ENCODE measurements at regions not wholly inside any gene's neighbourhood (a gene's known extent, or its start where the extent isn't known, plus 50 kb on each side); places are given as distances from the start of the nearest gene placed in this dataset.
"Not testable (repeated sequence)": the region's sequence is repeated elsewhere in the genome, so short reads cannot be mapped to it uniquely, and the experiment has no call there.

- Histone ChIP-seq H3K36me3 (ENCODE audit: control insufficient read depth, insufficient read depth, low read length) (no peaks in the 10 kb centered on the region), H3K4me3 (ENCODE audit: low read depth, low read length) (no peak overlapping the region), H3K27ac (ENCODE audit: insufficient read depth, low read length, poor library complexity, severe bottlenecking) (no peak overlapping the region), H3K9me3 (ENCODE audit: control insufficient read depth in 2 of 2, low read length in 2 of 2) (no peaks in the 10 kb centered on the region), H3K27me3 (ENCODE audit: control insufficient read depth, insufficient read depth, low read length) (no peaks in the 10 kb centered on the region), H3K4me1 (ENCODE audit: control insufficient read depth, insufficient read depth, low read length, poor library complexity, severe bottlenecking) (no peaks in the 10 kb centered on the region)
- ATAC-seq (ENCODE audit: low read depth in 2 of 2) (no peak), DNase-seq (no peak)
- Mint-ChIP-seq H3K36me3 (no peaks in the 10 kb centered on the region), H3K27ac (no peak overlapping the region), H3K27me3 (no peaks in the 10 kb centered on the region), H3K9me3 (peaks cover 0 to 14% (median 0%) of the 10 kb centered on the region in 7 donors), H3K4me1 (no peaks in the 10 kb centered on the region), H3K4me3 (no peak overlapping the region)
Measured at GRCh38 chr4:44978020-44978419, 251.7 kb upstream of the GNPDA2 start.

GRCh38 chr4:44965435-44966095 is 239.2 kb upstream of the GNPDA2 start:
- no peaks in the 10 kb centered on the region for H3K27me3 Mint-ChIP-seq
- no peaks in the 10 kb centered on the region for H3K4me1 Mint-ChIP-seq
- DNase-seq (no peak), ATAC-seq (ENCODE audit: low read depth in 2 of 2) (no peak)
- Histone ChIP-seq H3K9me3 (ENCODE audit: control insufficient read depth in 2 of 2, low read length in 2 of 2) (no peaks in the 10 kb centered on the region), H3K27me3 (ENCODE audit: control insufficient read depth, insufficient read depth, low read length) (no peaks in the 10 kb centered on the region), H3K27ac (ENCODE audit: insufficient read depth, low read length, poor library complexity, severe bottlenecking) (no peak overlapping the region), H3K36me3 (ENCODE audit: control insufficient read depth, insufficient read depth, low read length) (no peaks in the 10 kb centered on the region), H3K4me1 (ENCODE audit: control insufficient read depth, insufficient read depth, low read length, poor library complexity, severe bottlenecking) (no peaks in the 10 kb centered on the region), H3K4me3 (ENCODE audit: low read depth, low read length) (no peak overlapping the region)
- no peak overlapping the region for H3K27ac Mint-ChIP-seq
- H3K9me3 Mint-ChIP-seq: peaks cover 0 to 16% (median 7%) of the 10 kb centered on the region in 7 donors
- H3K36me3 Mint-ChIP-seq: no peaks in the 10 kb centered on the region
- H3K4me3 Mint-ChIP-seq: no peak overlapping the region

GRCh38 chr4:44964086-44964485 is 237.7 kb upstream of the GNPDA2 start:
- not testable (repeated sequence) for H3K4me3 ChIP-seq (ENCODE audit: low read depth, low read length); H3K27me3 ChIP-seq (ENCODE audit: control insufficient read depth, insufficient read depth, low read length); H3K36me3 ChIP-seq (ENCODE audit: control insufficient read depth, insufficient read depth, low read length); H3K9me3 ChIP-seq (ENCODE audit: control insufficient read depth in 2 of 2, low read length in 2 of 2); H3K4me3 Mint-ChIP-seq; H3K27me3 Mint-ChIP-seq; H3K36me3 Mint-ChIP-seq; DNase-seq; ATAC-seq (ENCODE audit: low read depth in 2 of 2); H3K27ac ChIP-seq (ENCODE audit: insufficient read depth, low read length, poor library complexity, severe bottlenecking); H3K4me1 ChIP-seq (ENCODE audit: control insufficient read depth, insufficient read depth, low read length, poor library complexity, severe bottlenecking); H3K27ac Mint-ChIP-seq; H3K4me1 Mint-ChIP-seq
- peaks cover 0 to 23% (median 8%) of the 10 kb centered on the region in 7 donors for H3K9me3 Mint-ChIP-seq

GRCh38 chr4:44961001-44961755 is 234.8 kb upstream of the GNPDA2 start:
- no peaks in the 10 kb centered on the region for H3K4me1 ChIP-seq (ENCODE audit: control insufficient read depth, insufficient read depth, low read length, poor library complexity, severe bottlenecking)

GRCh38 chr4:44931720-44932119 is 205.4 kb upstream of the GNPDA2 start:
- Mint-ChIP-seq H3K36me3 (no peaks in the 10 kb centered on the region), H3K4me1 (no peaks in the 10 kb centered on the region), H3K9me3 (peaks cover 0 to 7% (median 0%) of the 10 kb centered on the region in 7 donors), H3K4me3 (no peak overlapping the region), H3K27me3 (no peaks in the 10 kb centered on the region), H3K27ac (no peak overlapping the region)
- Histone ChIP-seq H3K27ac (ENCODE audit: insufficient read depth, low read length, poor library complexity, severe bottlenecking) (no peak overlapping the region), H3K27me3 (ENCODE audit: control insufficient read depth, insufficient read depth, low read length) (no peaks in the 10 kb centered on the region), H3K4me1 (ENCODE audit: control insufficient read depth, insufficient read depth, low read length, poor library complexity, severe bottlenecking) (no peaks in the 10 kb centered on the region), H3K9me3 (ENCODE audit: control insufficient read depth in 2 of 2, low read length in 2 of 2) (no peaks in the 10 kb centered on the region), H3K4me3 (ENCODE audit: low read depth, low read length) (no peak overlapping the region), H3K36me3 (ENCODE audit: control insufficient read depth, insufficient read depth, low read length) (no peaks in the 10 kb centered on the region)
- DNase-seq: no peak
- no peak for ATAC-seq (ENCODE audit: low read depth in 2 of 2)

More at GRCh38 chr4:44961001-44961755, 234.8 kb upstream of the GNPDA2 start:
- H3K27me3 ChIP-seq (ENCODE audit: control insufficient read depth, insufficient read depth, low read length): no peaks in the 10 kb centered on the region
- Mint-ChIP-seq H3K27me3 (no peaks in the 10 kb centered on the region), H3K4me1 (no peaks in the 10 kb centered on the region), H3K27ac (no peak overlapping the region), H3K36me3 (no peaks in the 10 kb centered on the region), H3K9me3 (peaks cover 7 to 28% (median 9%) of the 10 kb centered on the region in 7 donors), H3K4me3 (no peak overlapping the region)
- H3K36me3 ChIP-seq (ENCODE audit: control insufficient read depth, insufficient read depth, low read length): no peaks in the 10 kb centered on the region
- no peaks in the 10 kb centered on the region for H3K9me3 ChIP-seq (ENCODE audit: control insufficient read depth in 2 of 2, low read length in 2 of 2)
- no peak overlapping the region for H3K27ac ChIP-seq (ENCODE audit: insufficient read depth, low read length, poor library complexity, severe bottlenecking)
- no peak for ATAC-seq (ENCODE audit: low read depth in 2 of 2)
- no peak overlapping the region for H3K4me3 ChIP-seq (ENCODE audit: low read depth, low read length)
- no peak for DNase-seq

- no peak for DNase-seq
- Histone ChIP-seq H3K9me3 (ENCODE audit: control insufficient read depth in 2 of 2, low read length in 2 of 2) (no peaks in the 10 kb centered on the region), H3K4me3 (ENCODE audit: low read depth, low read length) (no peak overlapping the region), H3K4me1 (ENCODE audit: control insufficient read depth, insufficient read depth, low read length, poor library complexity, severe bottlenecking) (no peaks in the 10 kb centered on the region), H3K36me3 (ENCODE audit: control insufficient read depth, insufficient read depth, low read length) (no peaks in the 10 kb centered on the region), H3K27me3 (ENCODE audit: control insufficient read depth, insufficient read depth, low read length) (no peaks in the 10 kb centered on the region), H3K27ac (ENCODE audit: insufficient read depth, low read length, poor library complexity, severe bottlenecking) (no peak overlapping the region)
- no peaks in the 10 kb centered on the region for H3K4me1 Mint-ChIP-seq
- H3K27me3 Mint-ChIP-seq: no peaks in the 10 kb centered on the region
- H3K27ac Mint-ChIP-seq: no peak overlapping the region
- no peak for ATAC-seq (ENCODE audit: low read depth in 2 of 2)
- no peak overlapping the region for H3K4me3 Mint-ChIP-seq
- H3K9me3 Mint-ChIP-seq: peaks cover 0 to 5% (median 0%) of the 10 kb centered on the region in 7 donors
- H3K36me3 Mint-ChIP-seq: no peaks in the 10 kb centered on the region
Measured at GRCh38 chr4:44928785-44929184, 202.4 kb upstream of the GNPDA2 start.

GRCh38 chr4:44927399-44928380 is 201.3 kb upstream of the GNPDA2 start:
- Histone ChIP-seq H3K36me3 (ENCODE audit: control insufficient read depth, insufficient read depth, low read length) (no peaks in the 10 kb centered on the region), H3K4me3 (ENCODE audit: low read depth, low read length) (no peak overlapping the region), H3K4me1 (ENCODE audit: control insufficient read depth, insufficient read depth, low read length, poor library complexity, severe bottlenecking) (no peaks in the 10 kb centered on the region), H3K9me3 (ENCODE audit: control insufficient read depth in 2 of 2, low read length in 2 of 2) (no peaks in the 10 kb centered on the region), H3K27ac (ENCODE audit: insufficient read depth, low read length, poor library complexity, severe bottlenecking) (no peak overlapping the region), H3K27me3 (ENCODE audit: control insufficient read depth, insufficient read depth, low read length) (no peaks in the 10 kb centered on the region)
- H3K27me3 Mint-ChIP-seq: no peaks in the 10 kb centered on the region
- no peak overlapping the region for H3K27ac Mint-ChIP-seq
- ATAC-seq (ENCODE audit: low read depth in 2 of 2): no peak
- peak in 1 of 3 donors; percentile 3 for DNase-seq
- H3K9me3 Mint-ChIP-seq: peaks cover 0 to 5% (median 0%) of the 10 kb centered on the region in 7 donors
- no peak overlapping the region for H3K4me3 Mint-ChIP-seq
- H3K4me1 Mint-ChIP-seq: no peaks in the 10 kb centered on the region
- H3K36me3 Mint-ChIP-seq: no peaks in the 10 kb centered on the region

All from CD4-positive, CD25-positive, alpha-beta regulatory T cell (primary cell).